ENCODE measurements at regions not wholly inside any gene's neighbourhood (a gene's known extent, or its start where the extent isn't known, plus 50 kb on each side); places are given as distances from the start of the nearest gene placed in this dataset.
"Not testable (repeated sequence)": the region's sequence is repeated elsewhere in the genome, so short reads cannot be mapped to it uniquely, and the experiment has no call there.

DNA sequence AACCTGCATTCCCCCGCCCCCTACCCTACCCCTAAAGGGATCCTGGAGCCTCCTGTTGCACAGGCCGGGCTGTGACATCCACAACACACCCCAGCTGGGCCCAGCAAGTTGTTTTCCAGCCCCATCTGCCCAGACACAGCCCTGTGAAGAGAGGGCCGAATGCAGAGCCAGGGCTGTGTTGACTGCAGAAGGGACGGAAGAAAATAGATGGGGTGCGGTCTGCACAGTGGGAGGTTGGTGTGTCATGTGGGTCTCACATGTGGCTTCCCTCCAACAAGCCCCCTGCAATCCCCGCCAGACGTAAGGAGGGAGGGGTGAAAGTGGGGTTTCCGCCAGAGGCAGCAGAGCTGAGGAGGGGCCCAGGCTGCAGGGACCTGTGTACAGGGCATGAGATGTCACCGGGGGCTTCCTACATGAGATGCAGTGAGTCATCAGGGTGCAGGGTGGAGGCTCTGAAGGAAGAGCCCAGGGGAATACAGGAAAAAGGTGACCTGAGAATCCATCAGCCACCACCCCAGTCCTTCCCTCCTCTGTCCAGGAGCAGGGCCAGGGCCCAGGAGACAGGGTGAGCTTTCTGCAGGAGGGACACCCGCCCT is 60.2 kb upstream of the SULF2 start:
- DNase-seq, result not testable (repeated sequence)

DNA sequence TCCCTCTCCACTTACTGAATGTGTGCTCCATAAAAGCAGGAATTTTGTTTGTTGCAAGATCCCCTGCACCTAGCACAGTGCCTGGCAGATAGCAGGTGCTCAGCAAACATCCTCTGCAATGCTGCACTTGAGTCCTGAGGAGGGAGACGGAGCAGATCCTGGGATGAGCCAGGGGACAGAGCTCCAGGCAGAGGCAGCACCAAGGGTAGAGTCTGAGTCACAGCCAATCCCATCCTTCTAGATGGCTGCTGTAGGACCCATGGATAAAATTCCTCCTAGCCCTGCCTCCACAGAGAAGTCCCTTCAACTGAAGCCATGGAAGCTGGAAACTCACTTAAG is 59.3 kb upstream of the SULF2 start:
- not testable (repeated sequence) for DNase-seq

GRCh38 chr20:47843886-47844567 is 58.7 kb upstream of the SULF2 start:
- no peak for DNase-seq

DNA sequence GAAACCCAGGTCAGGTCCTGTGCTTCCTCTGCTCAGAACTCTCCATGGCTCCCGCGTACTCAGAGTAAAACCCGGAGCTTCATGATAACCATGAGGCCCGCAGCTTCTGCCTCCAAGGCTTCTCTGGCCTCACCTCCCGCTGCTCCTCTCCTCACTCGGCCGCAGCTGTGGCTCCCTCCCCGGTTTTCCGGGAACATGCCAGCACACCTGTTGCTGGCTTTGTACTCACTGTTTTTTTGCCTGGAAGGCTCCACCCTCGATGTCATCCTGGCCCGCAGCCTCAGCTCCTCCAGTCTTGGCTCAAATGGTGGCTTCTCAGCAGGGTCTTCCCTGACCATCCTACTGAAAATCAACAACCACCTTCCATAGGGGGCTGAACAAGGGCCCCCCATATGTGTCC is 57.7 kb upstream of the SULF2 start:
- DNase-seq, result not testable (repeated sequence)

DNA sequence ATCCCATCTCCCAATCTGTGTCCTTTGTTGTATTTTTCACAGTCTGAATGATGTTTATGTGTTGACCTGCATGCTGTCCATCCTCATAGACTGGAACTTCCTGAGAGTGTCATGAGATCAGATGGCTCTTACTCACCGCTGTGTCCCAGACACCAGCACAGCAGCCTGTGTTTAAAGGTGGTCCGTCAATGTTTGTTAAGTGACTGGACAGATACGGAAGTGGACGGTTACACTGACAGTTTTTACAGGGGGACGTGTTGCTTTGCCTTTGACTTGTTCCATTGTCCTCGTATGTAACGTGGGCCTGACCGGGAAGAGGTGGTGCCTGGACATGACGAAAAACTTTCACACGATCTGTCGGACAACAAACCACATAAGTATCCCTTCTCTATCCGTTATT is 56.7 kb upstream of the SULF2 start:
- DNase-seq, result not testable (repeated sequence)

DNA sequence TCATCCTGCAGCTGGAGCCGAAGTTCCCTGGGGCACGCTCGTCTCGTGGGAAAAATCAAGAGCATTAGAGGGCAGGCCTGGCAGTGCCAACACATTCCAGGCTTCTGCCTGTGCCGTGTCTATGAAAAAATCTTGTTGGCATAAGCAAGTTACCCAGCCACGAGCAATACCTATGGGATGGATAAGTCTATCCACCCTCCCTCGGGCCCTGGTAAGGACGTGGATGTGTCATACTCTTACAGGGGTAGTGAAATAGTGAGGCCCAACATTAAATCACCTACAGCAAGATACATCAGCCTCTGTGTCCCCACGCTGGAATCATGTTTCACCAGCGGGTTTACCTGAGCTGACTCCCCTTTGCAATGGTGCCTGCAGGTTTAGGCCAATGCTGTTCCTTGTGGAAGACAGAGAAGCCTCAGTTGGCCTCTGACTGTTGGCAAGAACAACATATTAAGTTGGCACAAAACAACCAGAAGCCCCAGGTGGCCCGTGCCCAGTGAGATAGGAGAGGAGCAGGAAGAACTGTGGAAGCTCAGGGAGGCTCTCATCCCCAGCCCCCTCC is 51.1 kb upstream of the SULF2 start:
- DNase-seq, result not testable (repeated sequence)

Data from CD4-positive, alpha-beta T cell treated with Interleukin-4 for 1 hour (primary cell).